Naive thymus-derived CD8-positive, alpha-beta T cell (primary cell): ENCODE measurements at regions not wholly inside any gene's neighbourhood (a gene's known extent, or its start where the extent isn't known, plus 50 kb on each side); places are given as distances from the start of the nearest gene placed in this dataset.

Experiments
- ATAC-seq, 2 donors: fragments of 150-1000 bp; cut with Tn5 transposase in 1 of 2; sonication (Bioruptor Pico), chemical (Tn5 transposase) in 1 of 2; 1 replicate in 1 of 2; 2 replicates in 1 of 2; pipeline ENCODE4 v1.10.0; 2021; ENCODE audit warnings: mild to moderate bottlenecking in 2 of 2, moderate library complexity in 2 of 2
- POLR2A ChIA-PET: fragments of 350-600 bp; sonication (Branson Sonifier 250); formaldehyde crosslinking; loops from one replicate; lab custom pipeline; 2021; ENCODE audit warnings: antibody characterized with exemption; lab: Charles Lee
- DNase-seq, 10 donors: peaks; one replicate each; pipeline versions ENCODE4 v3.0.0 to v3.0.0-alpha.2; 2020 to 2022
- H3K27ac Mint-ChIP-seq, 10 donors: one replicate each; pipeline ENCODE4 v1.8.0; 2020 to 2022; ENCODE audit warnings: mild to moderate bottlenecking in 10 of 10, mixed read lengths in 10 of 10, moderate library complexity in 4 of 10, inconsistent platforms in 1 of 10
- H3K27me3 Mint-ChIP-seq, 5 donors: one replicate each; pipeline ENCODE4 v1.8.0; 2021 to 2022; ENCODE audit warnings: mixed read lengths in 5 of 5
- H3K36me3 Mint-ChIP-seq, 3 donors: one replicate each; pipeline ENCODE4 v1.8.0; 2020 to 2022; ENCODE audit warnings: mixed read lengths in 3 of 3, mild to moderate bottlenecking in 2 of 3, inconsistent platforms in 1 of 3
- H3K4me1 Mint-ChIP-seq, 4 donors: one replicate each; pipeline ENCODE4 v1.8.0; 2021 to 2022; ENCODE audit warnings: mixed read lengths in 4 of 4
- H3K4me3 Mint-ChIP-seq, 10 donors: one replicate each; pipeline ENCODE4 v1.8.0; 2020 to 2022; ENCODE audit warnings: mild to moderate bottlenecking in 10 of 10, mixed read lengths in 10 of 10, moderate library complexity in 6 of 10, inconsistent platforms in 1 of 10
- H3K9me3 Mint-ChIP-seq, 9 donors: one replicate each; pipeline ENCODE4 v1.8.0; 2020 to 2022; ENCODE audit warnings: mixed read lengths in 9 of 9, mild to moderate bottlenecking in 3 of 9, inconsistent platforms in 1 of 9, moderate library complexity in 1 of 9

DNA sequence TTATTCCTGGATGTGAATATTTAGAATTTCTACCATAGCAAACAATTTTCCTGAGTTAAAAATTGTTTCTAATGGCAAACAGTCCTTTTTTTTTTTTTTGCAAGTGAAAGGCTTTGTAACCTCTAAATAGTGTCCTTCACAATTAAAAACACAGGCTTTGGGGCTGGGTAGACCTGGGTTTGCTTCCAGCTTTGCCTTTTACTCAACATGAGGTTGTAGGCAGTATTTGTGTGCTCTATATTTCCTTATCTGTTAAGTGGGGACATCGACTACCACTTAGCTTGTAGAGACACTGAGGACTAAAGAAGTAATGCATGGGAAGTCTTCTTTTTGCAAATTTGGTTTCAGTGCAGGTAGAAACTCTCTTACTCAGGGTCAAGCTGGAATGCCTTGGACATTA is 169.4 kb upstream of the GRB10 start:
- Mint-ChIP-seq H3K36me3 (peaks cover 0 to 15% (median 0%) of the 10 kb centered on the region in 3 donors), H3K4me1 (no peaks in the 10 kb centered on the region), H3K27ac (no peak overlapping the region), H3K27me3 (peaks cover 0 to 16% (median 3%) of the 10 kb centered on the region in 5 donors), H3K9me3 (peaks cover 8 to 32% (median 16%) of the 10 kb centered on the region in 9 donors), H3K4me3 (no peak overlapping the region)
- ATAC-seq = no peak
- POLR2A ChIA-PET = no interaction called here
- DNase-seq = no peak

DNA sequence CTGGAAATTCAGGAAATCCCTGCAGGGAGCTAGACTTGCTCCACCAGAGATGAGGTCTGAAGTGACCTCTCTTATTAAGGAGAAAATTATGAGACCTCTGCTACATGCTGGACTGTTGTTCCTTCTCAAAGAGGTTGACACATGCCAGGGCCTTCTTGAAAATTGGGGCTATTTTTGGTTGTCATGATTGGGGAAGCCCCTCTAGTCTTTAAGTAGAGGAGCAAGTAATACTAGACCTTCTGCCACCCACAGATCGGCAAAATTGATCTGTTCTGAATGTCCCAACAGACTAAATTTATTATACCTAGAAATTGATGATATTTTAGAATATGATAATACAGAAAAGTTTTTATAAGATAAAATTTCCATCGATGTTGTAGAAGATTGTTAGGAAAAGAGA is 160.8 kb upstream of the GRB10 start:
- H3K36me3 Mint-ChIP-seq = peaks cover 0 to 7% (median 0%) of the 10 kb centered on the region in 3 donors
- ATAC-seq (no peak), DNase-seq (no peak)
- H3K27ac Mint-ChIP-seq = no peak overlapping the region
- H3K27me3 Mint-ChIP-seq = peaks cover 0 to 29% (median 10%) of the 10 kb centered on the region in 5 donors
- no peak overlapping the region for H3K4me3 Mint-ChIP-seq
- POLR2A ChIA-PET = no interaction called here
- no peaks in the 10 kb centered on the region for H3K4me1 Mint-ChIP-seq
- H3K9me3 Mint-ChIP-seq = peaks cover 0 to 9% (median 6%) of the 10 kb centered on the region in 9 donors

DNA sequence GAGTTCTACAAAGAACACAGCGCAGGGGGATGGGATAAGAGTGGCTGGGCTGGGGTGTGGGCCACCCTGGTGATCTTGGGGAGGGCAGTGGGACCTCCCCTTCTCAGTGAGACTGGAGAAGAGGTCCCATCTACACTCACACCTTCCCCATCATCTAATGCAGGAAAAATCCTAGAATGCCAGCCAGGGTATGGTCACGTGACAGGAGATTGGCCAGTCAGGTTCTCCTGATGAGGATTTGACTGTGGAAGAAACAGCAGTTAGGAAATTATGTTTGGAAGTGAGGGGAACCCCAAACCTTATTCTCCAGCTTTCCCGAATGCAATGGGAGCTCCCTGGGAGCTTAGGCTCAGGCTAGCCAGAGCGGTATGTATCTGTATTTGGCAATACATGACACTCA is 158.8 kb upstream of the GRB10 start:
- peaks cover 0 to 5% (median 0%) of the 10 kb centered on the region in 3 donors for H3K36me3 Mint-ChIP-seq
- H3K27me3 Mint-ChIP-seq = peaks cover 2 to 35% (median 12%) of the 10 kb centered on the region in 5 donors
- no peaks in the 10 kb centered on the region for H3K4me1 Mint-ChIP-seq
- POLR2A ChIA-PET = no interaction called here
- no peak for DNase-seq
- no peak overlapping the region for H3K4me3 Mint-ChIP-seq
- no peak overlapping the region for H3K27ac Mint-ChIP-seq
- H3K9me3 Mint-ChIP-seq = peaks cover 0 to 8% (median 2%) of the 10 kb centered on the region in 9 donors
- ATAC-seq = no peak

- peaks cover 0 to 13% (median 3%) of the 10 kb centered on the region in 3 donors for H3K36me3 Mint-ChIP-seq
- POLR2A ChIA-PET = no interaction called here
- H3K27ac Mint-ChIP-seq = no peak overlapping the region
- DNase-seq (no peak), ATAC-seq (no peak)
- no peak overlapping the region for H3K4me3 Mint-ChIP-seq
- peaks cover 6 to 16% (median 10%) of the 10 kb centered on the region in 9 donors for H3K9me3 Mint-ChIP-seq
- no peaks in the 10 kb centered on the region for H3K4me1 Mint-ChIP-seq
- H3K27me3 Mint-ChIP-seq = peaks cover 2 to 39% (median 18%) of the 10 kb centered on the region in 5 donors
These were observed 157.9 kb upstream of the GRB10 start for GRCh38 chr7:50940621-50941020.

DNA sequence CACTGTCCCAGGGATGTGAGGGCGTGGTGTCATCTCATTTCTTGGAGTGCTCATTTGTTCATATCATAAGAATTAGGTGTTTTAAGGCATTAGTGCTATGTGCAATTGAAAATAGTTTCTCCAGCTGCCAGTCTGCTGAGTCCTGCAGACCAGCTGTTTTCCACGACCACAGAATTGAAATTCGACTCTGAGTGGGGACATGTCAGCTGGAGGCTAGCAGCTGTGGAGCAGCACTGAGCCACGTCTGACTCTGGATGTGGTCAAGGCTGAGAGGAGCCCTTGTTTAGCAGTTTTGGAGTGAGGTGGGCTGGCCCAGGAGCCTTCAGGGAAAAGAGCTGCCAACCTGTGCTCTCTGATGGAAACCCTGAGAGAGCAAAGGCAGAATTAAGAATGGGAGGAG is 156.3 kb upstream of the GRB10 start:
- no peak for ATAC-seq
- H3K4me3 Mint-ChIP-seq = no peak overlapping the region
- H3K9me3 Mint-ChIP-seq = peaks cover 9 to 21% (median 13%) of the 10 kb centered on the region in 9 donors
- no peak for DNase-seq
- no peaks in the 10 kb centered on the region for H3K4me1 Mint-ChIP-seq
- POLR2A ChIA-PET = no interaction called here
- H3K36me3 Mint-ChIP-seq = peaks cover 0 to 20% (median 3%) of the 10 kb centered on the region in 3 donors
- peaks cover 5 to 42% (median 14%) of the 10 kb centered on the region in 5 donors for H3K27me3 Mint-ChIP-seq
- no peak overlapping the region for H3K27ac Mint-ChIP-seq

- Mint-ChIP-seq H3K4me3 (no peak overlapping the region), H3K9me3 (peaks cover 9 to 29% (median 14%) of the 10 kb centered on the region in 9 donors), H3K36me3 (peaks cover 0 to 20% (median 3%) of the 10 kb centered on the region in 3 donors), H3K4me1 (no peaks in the 10 kb centered on the region), H3K27ac (no peak overlapping the region), H3K27me3 (peaks cover 5 to 42% (median 14%) of the 10 kb centered on the region in 5 donors)
- POLR2A ChIA-PET = no interaction called here
- DNase-seq (no peak), ATAC-seq (no peak)
These were observed 155.0 kb upstream of the GRB10 start for GRCh38 chr7:50937727-50938126.

DNA sequence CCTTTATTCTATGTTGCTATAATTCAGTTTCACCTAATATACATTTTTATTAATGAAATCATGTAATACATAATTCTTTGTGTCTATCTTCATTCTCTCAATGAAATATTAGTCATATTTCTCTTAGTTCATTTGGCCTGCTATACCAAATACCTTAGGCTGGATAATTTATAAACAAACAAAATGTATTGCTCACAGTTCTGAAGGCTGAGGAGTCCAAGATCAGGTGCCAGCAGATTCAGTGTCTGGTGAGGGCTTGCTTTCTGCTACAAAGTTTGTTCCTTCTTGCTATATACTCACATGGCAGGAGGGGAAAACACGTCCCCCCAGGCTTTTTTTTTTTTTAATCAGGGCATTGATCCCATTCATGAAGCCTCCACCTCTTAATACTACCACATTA is 143.4 kb upstream of the GRB10 start:
- H3K27ac Mint-ChIP-seq = no peak overlapping the region
- H3K4me3 Mint-ChIP-seq = no peak overlapping the region
- no peak for ATAC-seq
- H3K4me1 Mint-ChIP-seq = peaks cover 0 to 3% (median 0%) of the 10 kb centered on the region in 4 donors
- no peaks in the 10 kb centered on the region for H3K9me3 Mint-ChIP-seq
- POLR2A ChIA-PET = no interaction called here
- DNase-seq = no peak
- H3K27me3 Mint-ChIP-seq = no peaks in the 10 kb centered on the region
- H3K36me3 Mint-ChIP-seq = no peaks in the 10 kb centered on the region

GRCh38 chr7:50923476-50923875 is 140.8 kb upstream of the GRB10 start:
- peaks cover 0 to 3% (median 0%) of the 10 kb centered on the region in 4 donors for H3K4me1 Mint-ChIP-seq

GRCh38 chr7:50921114-50921813 is 138.6 kb upstream of the GRB10 start:
- POLR2A ChIA-PET = no interaction called here
- H3K9me3 Mint-ChIP-seq = no peaks in the 10 kb centered on the region
- peaks cover 0 to 9% (median 0%) of the 10 kb centered on the region in 5 donors for H3K27me3 Mint-ChIP-seq
- H3K4me3 Mint-ChIP-seq = no peak overlapping the region
- no peak for ATAC-seq
- no peak for DNase-seq
- no peak overlapping the region for H3K27ac Mint-ChIP-seq
- no peaks in the 10 kb centered on the region for H3K36me3 Mint-ChIP-seq
- H3K4me1 Mint-ChIP-seq = peaks cover 0 to 3% (median 0%) of the 10 kb centered on the region in 4 donors

More at GRCh38 chr7:50923476-50923875, 140.8 kb upstream of the GRB10 start:
- H3K9me3 Mint-ChIP-seq = no peaks in the 10 kb centered on the region
- H3K27me3 Mint-ChIP-seq = no peaks in the 10 kb centered on the region
- no peak overlapping the region for H3K27ac Mint-ChIP-seq
- no peak for DNase-seq
- H3K4me3 Mint-ChIP-seq = no peak overlapping the region
- POLR2A ChIA-PET = no interaction called here
- H3K36me3 Mint-ChIP-seq = no peaks in the 10 kb centered on the region
- ATAC-seq = no peak

GRCh38 chr7:50920031-50920635 is 137.4 kb upstream of the GRB10 start:
- ATAC-seq (no peak), DNase-seq (no peak)
- H3K4me3 Mint-ChIP-seq = no peak overlapping the region
- no peaks in the 10 kb centered on the region for H3K9me3 Mint-ChIP-seq
- POLR2A ChIA-PET = no interaction called here
- H3K36me3 Mint-ChIP-seq = no peaks in the 10 kb centered on the region
- H3K4me1 Mint-ChIP-seq = peaks cover 0 to 3% (median 0%) of the 10 kb centered on the region in 4 donors
- H3K27ac Mint-ChIP-seq = no peak overlapping the region
- peaks cover 0 to 9% (median 0%) of the 10 kb centered on the region in 5 donors for H3K27me3 Mint-ChIP-seq

DNA sequence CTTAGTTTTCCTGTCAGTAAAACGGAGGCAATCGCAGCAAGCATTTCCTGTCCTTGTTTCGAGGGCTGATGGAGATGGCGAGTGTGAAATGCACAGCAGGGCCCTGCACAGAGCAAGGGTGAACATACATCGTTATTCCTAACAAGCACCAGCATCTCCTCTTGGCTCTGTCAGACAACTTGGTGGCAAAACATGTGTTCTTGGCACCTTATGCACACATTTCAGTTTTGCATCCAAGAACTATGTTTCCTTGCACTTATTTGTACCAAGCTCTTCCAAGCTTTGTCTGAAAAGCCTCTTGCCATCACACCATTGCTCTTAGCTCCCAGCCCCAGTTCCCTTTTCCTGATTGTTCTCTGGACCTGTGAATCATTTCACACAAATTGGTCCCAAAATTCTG is 132.9 kb upstream of the GRB10 start:
- no peaks in the 10 kb centered on the region for H3K4me1 Mint-ChIP-seq

GRCh38 chr7:50914460-50914859 is 131.8 kb upstream of the GRB10 start:
- H3K4me1 Mint-ChIP-seq = no peaks in the 10 kb centered on the region
- no peaks in the 10 kb centered on the region for H3K36me3 Mint-ChIP-seq
- DNase-seq (no peak), ATAC-seq (no peak)
- no peak overlapping the region for H3K4me3 Mint-ChIP-seq
- H3K27me3 Mint-ChIP-seq = peaks cover 0 to 18% (median 4%) of the 10 kb centered on the region in 5 donors
- POLR2A ChIA-PET = no interaction called here
- peaks cover 0 to 3% (median 0%) of the 10 kb centered on the region in 9 donors for H3K9me3 Mint-ChIP-seq
- H3K27ac Mint-ChIP-seq = no peak overlapping the region

More for the DNA sequence above, 132.9 kb upstream of the GRB10 start:
- no peak for ATAC-seq
- H3K27me3 Mint-ChIP-seq = peaks cover 0 to 18% (median 4%) of the 10 kb centered on the region in 5 donors
- no peak overlapping the region for H3K27ac Mint-ChIP-seq
- POLR2A ChIA-PET = no interaction called here
- DNase-seq = no peak
- H3K9me3 Mint-ChIP-seq = no peaks in the 10 kb centered on the region
- H3K36me3 Mint-ChIP-seq = no peaks in the 10 kb centered on the region
- H3K4me3 Mint-ChIP-seq = no peak overlapping the region

GRCh38 chr7:50908628-50909290 is 126.1 kb upstream of the GRB10 start:
- Mint-ChIP-seq H3K27me3 (peaks cover 0 to 14% (median 4%) of the 10 kb centered on the region in 5 donors), H3K4me3 (no peak overlapping the region), H3K36me3 (no peaks in the 10 kb centered on the region), H3K27ac (no peak overlapping the region), H3K4me1 (no peaks in the 10 kb centered on the region), H3K9me3 (peaks cover 0 to 21% (median 6%) of the 10 kb centered on the region in 9 donors)
- POLR2A ChIA-PET = interaction anchor here (0.6 kb wide), 1 partner anchor 16 kb away, joined by 3 read pairs; no protein-coding TSS in a partner anchor
- DNase-seq (no peak), ATAC-seq (no peak)
